ENCODE measurements at regions not wholly inside any gene's neighbourhood (a gene's known extent, or its start where the extent isn't known, plus 50 kb on each side); places are given as distances from the start of the nearest gene placed in this dataset.

DNA sequence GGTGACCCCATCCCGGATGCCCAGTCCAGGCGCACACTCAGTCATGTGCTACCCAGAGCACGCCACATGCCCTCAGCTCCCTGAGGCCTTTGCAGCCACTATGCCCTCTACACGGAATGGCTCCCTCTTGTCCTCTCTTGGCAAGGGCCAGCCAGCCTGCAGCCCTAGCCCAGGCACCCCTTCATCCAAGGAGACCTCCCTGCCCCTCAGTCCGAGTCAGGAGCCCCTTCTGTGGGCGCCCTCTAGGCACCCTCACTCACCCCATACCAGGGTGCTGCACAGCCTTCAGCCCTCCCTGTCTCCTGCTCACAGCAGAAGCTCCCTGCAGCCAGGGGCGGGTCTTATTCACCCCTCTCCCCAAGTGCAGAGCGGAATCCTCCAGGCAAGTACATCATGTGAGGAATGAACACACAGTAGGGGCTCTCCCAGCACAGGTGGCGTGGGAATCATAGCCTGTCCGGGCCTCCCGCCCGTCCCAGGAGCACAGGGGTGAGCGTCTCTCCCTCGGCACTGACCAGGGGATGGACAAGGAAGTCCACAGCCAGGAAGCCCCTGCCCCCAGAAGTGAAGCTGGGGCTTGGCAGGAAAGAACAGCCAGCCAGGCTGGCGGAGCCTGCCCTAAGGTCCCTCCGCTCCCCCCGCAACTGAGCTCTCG, 186.9 kb downstream of the RBFOX3 start:
- no peaks in the 10 kb centered on the region for H3K9me3 ChIP-seq
- intact Hi-C loops (cut with DNase I; ENCODE audit: low total_unique reads) = no loop called here
- TF ChIP-seq, protein P1, sequence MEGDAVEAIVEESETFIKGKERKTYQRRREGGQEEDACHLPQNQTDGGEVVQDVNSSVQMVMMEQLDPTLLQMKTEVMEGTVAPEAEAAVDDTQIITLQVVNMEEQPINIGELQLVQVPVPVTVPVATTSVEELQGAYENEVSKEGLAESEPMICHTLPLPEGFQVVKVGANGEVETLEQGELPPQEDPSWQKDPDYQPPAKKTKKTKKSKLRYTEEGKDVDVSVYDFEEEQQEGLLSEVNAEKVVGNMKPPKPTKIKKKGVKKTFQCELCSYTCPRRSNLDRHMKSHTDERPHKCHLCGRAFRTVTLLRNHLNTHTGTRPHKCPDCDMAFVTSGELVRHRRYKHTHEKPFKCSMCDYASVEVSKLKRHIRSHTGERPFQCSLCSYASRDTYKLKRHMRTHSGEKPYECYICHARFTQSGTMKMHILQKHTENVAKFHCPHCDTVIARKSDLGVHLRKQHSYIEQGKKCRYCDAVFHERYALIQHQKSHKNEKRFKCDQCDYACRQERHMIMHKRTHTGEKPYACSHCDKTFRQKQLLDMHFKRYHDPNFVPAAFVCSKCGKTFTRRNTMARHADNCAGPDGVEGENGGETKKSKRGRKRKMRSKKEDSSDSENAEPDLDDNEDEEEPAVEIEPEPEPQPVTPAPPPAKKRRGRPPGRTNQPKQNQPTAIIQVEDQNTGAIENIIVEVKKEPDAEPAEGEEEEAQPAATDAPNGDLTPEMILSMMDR (IDR thresholded peaks at IDR 0.05) = no peak
- H3K27ac ChIP-seq = no peak overlapping the region
- H3K27me3 ChIP-seq = peaks cover 0 to 73% of the 10 kb centered on the region in 2 donors
- H3K36me3 ChIP-seq = no peaks in the 10 kb centered on the region
- no peak overlapping the region for H3K4me3 ChIP-seq
- DNase-seq = no peak
- peaks cover 0 to 8% (median 3%) of the 10 kb centered on the region in 4 donors for H3K4me1 ChIP-seq

DNA sequence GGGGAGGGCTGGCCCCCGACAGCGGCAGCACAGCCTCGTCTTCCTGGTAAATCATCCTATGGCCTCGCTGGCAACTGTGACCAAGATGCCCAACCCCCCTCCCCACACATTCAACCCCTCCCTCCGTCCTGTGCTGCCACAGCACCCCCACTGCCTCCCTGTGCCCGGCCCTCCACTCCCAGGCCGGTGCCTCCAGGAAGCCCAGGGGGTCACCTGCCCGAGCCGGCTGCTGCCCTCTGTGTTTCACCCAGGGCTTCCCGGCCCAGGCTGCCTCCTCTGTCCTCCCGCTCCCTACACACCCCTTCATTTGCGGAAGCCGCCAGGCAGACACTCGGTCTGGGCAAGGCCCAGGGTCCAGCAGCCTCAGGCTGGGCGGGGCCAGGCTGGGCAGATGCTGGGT, 188.6 kb downstream of the RBFOX3 start:
- TF ChIP-seq, protein P1 (IDR thresholded peaks at IDR 0.05) = no peak
- intact Hi-C loops (cut with DNase I; ENCODE audit: low total_unique reads) = no loop called here
- peaks cover 0 to 8% (median 3%) of the 10 kb centered on the region in 4 donors for H3K4me1 ChIP-seq
- no peaks in the 10 kb centered on the region for H3K36me3 ChIP-seq
- no peak overlapping the region for H3K27ac ChIP-seq
- no peak for DNase-seq
- H3K27me3 ChIP-seq = peaks cover 0 to 75% of the 10 kb centered on the region in 2 donors
- H3K4me3 ChIP-seq = no peak overlapping the region
- no peaks in the 10 kb centered on the region for H3K9me3 ChIP-seq

DNA sequence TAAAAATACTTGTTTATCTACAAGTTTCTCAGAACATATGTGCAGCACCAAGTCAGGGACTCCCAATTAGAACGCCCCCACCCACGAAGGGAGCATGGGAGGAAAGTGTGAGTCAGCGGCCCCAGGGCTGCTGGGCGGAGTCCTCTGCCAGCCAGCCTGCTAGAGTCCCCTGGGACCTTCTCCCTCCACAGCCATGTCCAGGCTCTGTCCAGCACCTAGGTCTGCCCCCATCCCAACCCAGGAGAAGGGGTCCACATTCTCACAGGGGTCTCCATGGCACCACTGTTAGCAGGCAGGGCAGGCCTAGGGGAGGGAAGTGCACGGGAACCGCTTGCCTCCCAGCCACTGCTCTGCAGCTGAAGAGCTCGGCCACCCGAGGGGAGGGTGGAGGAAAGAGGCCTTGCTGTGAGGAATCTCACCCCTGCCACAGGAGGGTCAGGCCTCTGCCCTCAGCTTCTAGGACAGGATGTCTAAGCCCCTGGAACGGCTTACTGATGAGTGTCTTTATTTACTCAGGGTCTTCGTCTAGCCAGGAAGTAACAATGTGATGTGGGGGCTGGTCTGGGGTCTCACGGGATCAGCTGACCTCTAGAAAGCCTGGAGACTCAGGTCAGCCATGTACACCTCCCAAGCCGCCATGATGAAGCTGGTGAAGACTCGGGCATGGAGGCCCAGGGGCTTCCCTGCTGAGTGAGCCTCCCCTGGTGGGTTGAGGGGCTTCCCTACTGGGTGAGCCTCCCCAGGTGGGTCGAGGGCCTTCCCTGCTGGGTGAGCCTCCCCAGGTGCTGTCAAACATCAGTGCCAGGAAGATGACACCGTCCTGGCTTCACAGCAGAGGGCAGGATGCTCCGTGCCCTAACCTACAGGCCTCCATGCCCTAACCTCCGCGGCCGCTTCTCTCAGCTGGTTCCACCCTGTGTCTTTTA, 190.3 kb downstream of the RBFOX3 start:
- intact Hi-C loops (cut with DNase I; ENCODE audit: low total_unique reads) = no loop called here
- no peak for DNase-seq
- H3K4me1 ChIP-seq = peaks cover 0 to 8% (median 3%) of the 10 kb centered on the region in 4 donors
- H3K9me3 ChIP-seq = no peaks in the 10 kb centered on the region
- peaks cover 0 to 75% of the 10 kb centered on the region in 2 donors for H3K27me3 ChIP-seq
- H3K4me3 ChIP-seq = no peak overlapping the region
- TF ChIP-seq, protein P1 (IDR thresholded peaks at IDR 0.05) = no peak
- no peaks in the 10 kb centered on the region for H3K36me3 ChIP-seq
- H3K27ac ChIP-seq = no peak overlapping the region

DNA sequence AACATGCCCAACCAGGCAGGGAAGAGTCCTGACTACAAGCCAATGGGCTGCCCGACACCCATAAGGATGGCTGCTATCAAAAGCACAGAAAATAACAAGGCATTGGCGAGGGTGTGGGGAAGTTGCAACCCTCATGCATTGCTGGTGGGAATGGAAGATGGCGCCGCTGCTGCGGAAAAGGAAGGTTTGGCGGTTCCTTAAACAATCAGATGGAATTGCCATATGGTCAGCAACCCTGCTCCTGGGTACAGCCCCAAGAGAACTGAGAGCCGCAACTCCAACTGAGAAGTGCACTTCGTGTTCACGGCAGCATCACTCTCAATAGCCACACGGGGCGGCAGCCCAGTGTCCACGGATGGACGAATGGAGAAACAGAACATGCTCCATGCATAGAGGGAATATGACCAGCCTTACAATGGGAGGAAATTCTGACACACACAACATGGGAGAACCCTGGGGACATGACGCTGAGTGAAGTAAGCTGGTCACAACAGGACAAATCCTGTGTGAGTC, 193.3 kb downstream of the RBFOX3 start:
- intact Hi-C loops (cut with DNase I; ENCODE audit: low total_unique reads) = no loop called here
- TF ChIP-seq, protein P1 (IDR thresholded peaks at IDR 0.05) = no peak
- H3K9me3 ChIP-seq = no peaks in the 10 kb centered on the region
- H3K27me3 ChIP-seq = peaks cover 0 to 82% of the 10 kb centered on the region in 2 donors
- H3K27ac ChIP-seq = no peak overlapping the region
- no peak for DNase-seq
- H3K4me3 ChIP-seq = no peak overlapping the region
- H3K36me3 ChIP-seq = no peaks in the 10 kb centered on the region
- peaks cover 0 to 17% (median 4%) of the 10 kb centered on the region in 4 donors for H3K4me1 ChIP-seq

DNA sequence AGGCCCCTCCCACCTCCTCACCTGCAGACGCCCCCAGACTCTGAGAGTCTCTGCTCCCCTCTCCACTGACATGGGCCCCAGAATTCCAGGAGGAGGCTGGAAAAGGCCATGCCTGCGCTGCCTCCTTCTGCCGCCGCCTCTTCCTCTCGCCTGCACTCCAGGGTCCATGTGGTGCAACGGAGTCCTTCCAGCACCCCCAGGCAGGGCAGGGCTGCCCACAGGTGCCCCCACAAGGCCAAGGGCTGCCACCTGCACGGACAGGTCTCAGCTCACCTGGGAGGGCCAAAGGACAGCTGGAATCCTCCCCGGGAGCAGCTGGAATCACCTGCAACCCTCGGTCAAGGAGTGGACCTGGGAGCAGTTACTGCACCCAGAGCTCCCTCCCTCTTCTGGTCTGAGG, 194.9 kb downstream of the RBFOX3 start:
- Histone ChIP-seq H3K27me3 (peaks cover 0 to 77% of the 10 kb centered on the region in 2 donors), H3K36me3 (no peaks in the 10 kb centered on the region), H3K27ac (no peak overlapping the region), H3K4me3 (no peak overlapping the region), H3K4me1 (peaks cover 0 to 17% (median 4%) of the 10 kb centered on the region in 4 donors), H3K9me3 (no peaks in the 10 kb centered on the region)
- no peak for DNase-seq
- TF ChIP-seq, protein P1 (IDR thresholded peaks at IDR 0.05) = no peak
- intact Hi-C loops (cut with DNase I; ENCODE audit: low total_unique reads) = no loop called here
